Fibroblast of skin of abdomen (primary cell): ENCODE measurements at regions not wholly inside any gene's neighbourhood (a gene's known extent, or its start where the extent isn't known, plus 50 kb on each side); places are given as distances from the start of the nearest gene placed in this dataset.
"Not testable (repeated sequence)": the region's sequence is repeated elsewhere in the genome, so short reads cannot be mapped to it uniquely, and the experiment has no call there.

Source experiments
- DNase-seq: peaks from one replicate; pipeline ENCODE4 v3.0.0-alpha.2; 2013

- not testable (repeated sequence) for DNase-seq
These were observed 93.2 kb upstream of the RPH3AL start, which contains the start of gene RFLNB for GRCh38 chr17:445839-446238. Gene RFLNB (minus strand): TSS chr17:445939.

DNA sequence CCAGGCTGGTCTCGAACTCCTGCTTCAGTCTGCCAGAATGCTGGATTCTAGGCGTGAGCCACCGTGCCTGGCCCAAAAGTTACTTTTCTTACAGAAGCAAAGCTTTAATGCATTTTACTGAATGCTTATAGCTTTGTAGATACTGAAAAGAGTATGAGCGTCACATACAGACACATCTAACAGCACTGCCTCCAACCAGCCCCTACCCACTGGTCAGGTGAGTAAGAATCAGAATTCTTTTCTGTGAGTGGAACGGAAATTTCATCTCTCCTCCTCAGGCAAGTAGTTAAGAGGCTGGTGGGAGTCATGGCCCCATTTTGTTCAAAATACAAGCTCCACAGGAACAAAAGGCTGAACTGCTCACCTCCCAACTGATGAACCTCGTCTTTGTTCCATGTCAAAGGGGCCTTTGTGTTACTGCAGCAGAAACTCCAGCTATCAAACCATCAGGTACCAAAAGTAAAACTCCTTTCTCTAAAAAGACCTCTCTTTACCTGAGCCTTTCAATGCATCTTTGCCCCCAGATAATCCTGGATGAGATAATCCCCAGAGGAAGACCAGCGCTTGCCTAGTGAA, 92.4 kb upstream of the RPH3AL start:
- no peak for DNase-seq

DNA sequence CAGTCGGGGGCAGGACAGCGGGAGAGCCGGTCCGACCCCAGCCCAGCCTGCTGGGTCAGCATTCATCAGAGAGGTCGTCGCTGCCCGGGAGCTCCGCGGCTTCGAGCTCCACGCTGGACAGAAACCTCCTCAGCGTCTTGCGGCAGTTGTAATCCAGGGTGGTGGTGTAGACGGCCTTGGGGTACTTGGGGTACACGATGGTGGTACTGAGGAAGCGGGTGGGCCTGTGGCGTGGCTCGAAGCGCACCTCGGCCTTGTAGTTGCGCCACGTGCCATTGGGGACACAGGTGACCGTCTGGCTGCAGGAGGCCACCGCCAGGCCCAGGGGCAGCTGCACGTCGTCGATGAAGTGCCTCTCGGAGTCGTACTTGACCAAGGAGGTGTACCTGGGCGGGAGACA, 90.5 kb upstream of the RPH3AL start:
- DNase-seq: no peak

- DNase-seq: no peak
These were observed 88.7 kb upstream of the RPH3AL start for GRCh38 chr17:441155-441950.

GRCh38 chr17:438191-438590, 85.6 kb upstream of the RPH3AL start:
- no peak for DNase-seq

- DNase-seq: no peak
These were observed 84.9 kb upstream of the RPH3AL start for GRCh38 chr17:437545-437944.

DNA sequence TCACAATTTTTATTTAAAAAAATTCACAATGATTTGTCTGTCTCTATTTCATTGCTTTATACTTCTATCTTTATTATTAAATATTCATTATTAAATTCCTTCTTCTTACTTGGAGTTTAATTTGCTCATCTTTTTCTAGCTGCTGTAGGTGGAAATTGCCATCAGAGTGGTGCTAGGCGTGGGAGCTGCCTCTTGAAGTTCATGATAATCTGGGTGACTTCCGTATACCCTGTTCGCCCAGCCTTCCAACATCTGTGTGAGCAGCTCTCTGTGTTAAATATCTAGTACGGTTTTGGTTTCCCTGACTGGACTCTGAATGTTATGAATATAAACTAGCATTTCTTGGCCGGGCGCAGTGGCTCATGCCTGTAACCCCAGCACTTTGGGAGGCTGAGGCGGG, 84.0 kb upstream of the RPH3AL start:
- no peak for DNase-seq

- not testable (repeated sequence) for DNase-seq
These were observed 79.9 kb upstream of the RPH3AL start for GRCh38 chr17:432471-432870.

DNA sequence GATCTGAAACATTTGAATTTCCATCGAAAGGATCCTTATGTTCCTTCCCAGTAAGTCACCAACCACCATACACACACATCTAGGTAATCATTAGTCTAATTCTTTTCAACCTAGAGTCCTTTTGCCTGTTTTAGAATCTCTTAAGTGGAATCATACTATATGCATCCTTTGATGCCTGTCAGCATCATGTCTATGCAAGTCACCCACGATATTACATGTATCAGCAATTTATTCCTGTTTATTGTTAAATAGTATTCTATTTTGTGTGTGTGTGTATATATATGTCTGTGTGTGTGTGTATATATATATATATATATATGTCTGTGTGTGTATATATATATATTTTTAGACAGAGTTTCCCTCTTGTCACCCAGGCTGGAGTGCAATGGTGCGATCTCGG, 78.9 kb upstream of the RPH3AL start:
- no peak for DNase-seq

DNA sequence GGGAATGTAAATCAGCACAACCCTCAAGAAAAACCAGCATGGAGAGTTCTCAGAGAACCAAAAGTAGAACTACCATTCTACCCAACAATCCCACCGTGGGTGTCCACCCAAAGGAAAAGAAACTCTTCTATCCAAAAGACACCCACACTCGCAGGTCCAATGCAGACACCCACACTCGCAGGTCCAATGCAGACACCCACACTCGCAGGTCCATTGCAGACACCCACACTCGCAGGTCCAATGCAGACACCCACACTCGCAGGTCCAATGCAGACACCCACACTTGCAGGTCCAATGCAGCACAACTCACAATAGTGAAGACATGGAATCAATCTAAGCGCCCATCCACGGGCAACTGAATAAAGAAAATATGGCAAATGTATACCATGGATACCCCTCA, 77.0 kb upstream of the RPH3AL start:
- DNase-seq: no peak

GRCh38 chr17:428414-428813, 75.8 kb upstream of the RPH3AL start:
- no peak for DNase-seq

DNA sequence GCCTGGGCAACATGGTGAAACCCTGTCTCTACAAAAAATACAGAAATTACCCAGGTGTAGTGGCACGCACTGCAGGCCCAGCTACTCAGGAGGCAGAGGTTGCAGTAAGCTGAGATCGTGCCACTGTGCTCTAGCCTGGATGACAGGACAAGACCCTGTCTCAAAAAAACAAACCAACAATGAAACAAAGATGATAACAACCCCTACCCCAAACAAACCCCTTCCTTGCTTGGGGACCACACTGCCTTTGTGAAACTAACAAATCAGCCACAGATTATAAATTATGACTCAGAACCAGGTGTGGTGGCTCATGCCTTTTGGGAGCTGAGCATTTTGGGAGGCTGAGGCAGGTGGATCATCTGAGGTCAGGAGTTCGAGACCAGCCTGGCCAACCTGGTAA, 75.3 kb upstream of the RPH3AL start:
- DNase-seq: no peak

- no peak for DNase-seq
These were observed 74.7 kb upstream of the RPH3AL start for GRCh38 chr17:427327-427726.

GRCh38 chr17:422196-422930, 69.8 kb upstream of the RPH3AL start:
- no peak for DNase-seq

DNA sequence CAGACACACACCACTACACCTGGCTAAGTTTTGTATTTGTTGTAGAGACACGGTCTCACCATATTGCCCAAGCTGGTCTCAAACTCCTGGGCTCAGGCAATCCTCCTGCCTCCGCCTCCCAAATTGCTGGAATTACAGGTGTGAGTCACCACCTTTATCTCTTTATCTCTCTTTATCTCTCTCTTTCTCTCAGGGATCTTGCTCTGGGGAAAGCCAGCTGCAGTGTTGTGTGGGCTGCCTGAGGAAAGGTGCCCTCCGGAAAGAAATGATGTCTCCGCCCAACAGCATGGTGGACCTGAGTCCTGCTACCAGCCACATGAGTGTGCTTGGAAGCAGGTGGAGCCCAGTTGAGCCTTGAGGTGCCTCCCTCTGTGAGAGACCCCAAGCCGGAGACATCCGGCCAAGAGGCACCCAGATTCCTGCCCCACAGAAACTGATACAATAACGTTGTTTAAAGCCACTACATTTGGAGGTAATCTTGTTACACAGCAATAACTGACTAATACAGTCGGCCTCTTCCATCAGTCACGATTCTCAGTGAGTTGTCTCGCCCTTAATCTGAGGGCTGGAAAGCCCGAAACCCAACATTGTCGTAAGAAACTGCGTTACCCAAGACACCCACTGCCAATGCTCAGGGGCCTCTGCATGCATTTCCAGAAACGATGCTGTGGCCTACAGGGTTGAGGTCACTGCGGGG, 68.0 kb upstream of the RPH3AL start:
- no peak for DNase-seq

DNA sequence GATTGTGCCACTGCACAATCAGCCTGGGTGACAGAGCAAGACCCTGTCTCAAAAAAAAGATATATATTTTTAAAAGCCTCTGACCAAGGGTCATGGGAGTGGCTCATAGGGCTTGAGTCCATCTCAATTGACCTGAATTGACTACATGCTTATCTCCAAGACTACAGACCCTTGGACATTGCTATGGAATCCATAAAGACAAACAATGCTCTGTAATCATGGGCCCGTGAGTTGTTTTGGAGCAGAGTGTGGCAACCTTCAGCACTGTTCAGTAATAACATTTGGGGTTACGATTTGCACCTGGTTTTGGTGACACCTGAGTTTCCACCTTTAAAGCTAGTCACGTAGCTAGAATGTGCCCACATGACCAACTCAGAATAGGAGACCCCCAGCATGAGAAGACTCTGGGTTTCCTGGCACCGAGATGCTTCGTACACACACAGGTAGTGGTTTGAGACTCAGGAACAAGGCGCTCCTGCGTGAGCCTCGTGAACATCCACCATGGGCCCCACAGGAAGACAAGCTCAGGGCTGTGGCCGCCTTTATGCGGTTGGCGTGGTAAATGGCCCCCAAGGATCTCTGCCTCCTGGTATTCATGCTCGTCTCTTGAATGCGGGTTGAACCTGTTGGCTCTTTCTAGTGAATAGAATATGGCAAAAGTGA, 66.6 kb upstream of the RPH3AL start:
- no peak for DNase-seq

DNA sequence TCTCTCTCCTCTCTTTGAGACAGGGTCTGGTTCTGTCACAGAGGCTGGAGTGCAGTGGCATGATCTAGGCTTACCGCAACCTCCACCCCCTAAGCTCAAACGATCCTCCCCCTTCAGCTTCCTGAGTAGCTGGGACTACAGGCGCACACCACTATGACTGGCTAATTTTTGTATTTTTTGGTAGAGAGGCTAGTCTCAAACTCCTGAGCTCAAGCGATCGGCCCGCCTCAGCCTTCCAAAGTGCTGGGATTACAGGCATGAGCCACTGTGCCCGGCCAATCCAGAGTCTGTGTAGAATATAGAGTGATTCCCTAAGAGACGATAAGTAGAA, 65.8 kb upstream of the RPH3AL start:
- no peak for DNase-seq

GRCh38 chr17:417691-418420, 65.2 kb upstream of the RPH3AL start:
- DNase-seq: no peak

- DNase-seq: no peak
These were observed 63.9 kb upstream of the RPH3AL start for GRCh38 chr17:416293-417206.

DNA sequence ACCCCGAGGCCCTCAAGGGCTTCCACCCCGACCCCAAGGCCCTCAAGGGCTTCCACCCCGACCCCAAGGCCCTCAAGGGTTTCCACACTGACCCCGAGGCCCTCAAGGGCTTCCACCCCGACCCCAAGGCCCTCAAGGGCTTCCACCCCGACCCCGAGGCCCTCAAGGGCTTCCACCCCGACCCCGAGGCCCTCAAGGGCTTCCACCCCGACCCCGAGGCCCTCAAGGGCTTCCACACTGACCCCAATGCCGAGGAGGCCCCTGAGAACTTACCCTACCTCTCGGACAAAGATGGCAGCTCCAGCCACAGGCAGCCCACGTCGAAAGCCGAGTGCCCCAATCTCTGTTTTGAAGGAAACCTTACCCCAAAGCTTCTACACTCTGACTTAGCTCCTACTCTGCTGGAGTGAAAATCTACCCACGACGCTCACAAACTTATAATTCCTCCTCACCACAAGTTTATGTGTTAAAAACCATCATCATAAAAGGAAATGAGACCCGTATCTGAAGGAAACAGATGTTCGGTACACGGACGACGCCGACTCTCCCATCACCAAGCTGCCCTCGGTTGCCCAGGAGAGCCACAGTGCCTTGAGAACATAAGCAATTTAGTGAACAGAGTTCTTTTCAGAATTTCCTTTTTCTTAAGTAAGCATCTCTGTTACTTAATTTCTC, 61.2 kb upstream of the RPH3AL start:
- DNase-seq: no peak
